Esophagus mucosa (tissue), 1 donor: ENCODE measurements at regions not wholly inside any gene's neighbourhood (a gene's known extent, or its start where the extent isn't known, plus 50 kb on each side); places are given as distances from the start of the nearest gene placed in this dataset.
"Not testable (repeated sequence)": the region's sequence is repeated elsewhere in the genome, so short reads cannot be mapped to it uniquely, and the experiment has no call there.

ENCODE experiments used
- ATAC-seq: fragments of 200-7000 bp; cut with Tn5 transposase; one replicate; pipeline ENCODE4 v1.9.1; 2020
- donor health status: DM: yes; HTN: yes; CAD: no.

DNA sequence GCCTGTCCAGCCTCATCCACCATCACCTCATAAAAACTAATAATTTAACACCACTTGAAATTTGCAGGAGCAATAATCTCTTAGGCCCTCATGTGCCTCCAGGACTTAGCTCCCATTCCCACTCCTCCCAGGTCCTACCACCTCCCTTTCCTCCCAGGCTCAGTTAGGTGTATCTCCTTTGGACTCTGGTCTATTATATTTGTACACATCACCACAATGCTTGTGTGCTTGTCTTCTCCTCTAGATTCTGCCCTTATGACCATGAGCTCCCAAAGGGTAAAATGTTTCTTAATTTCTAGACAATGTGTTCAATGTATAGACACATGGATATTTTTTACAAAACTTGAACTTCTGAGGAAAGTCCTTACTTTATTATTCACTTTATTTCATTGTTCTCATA, 182.0 kb upstream of the ZC3H15 start:
- no peak for ATAC-seq

DNA sequence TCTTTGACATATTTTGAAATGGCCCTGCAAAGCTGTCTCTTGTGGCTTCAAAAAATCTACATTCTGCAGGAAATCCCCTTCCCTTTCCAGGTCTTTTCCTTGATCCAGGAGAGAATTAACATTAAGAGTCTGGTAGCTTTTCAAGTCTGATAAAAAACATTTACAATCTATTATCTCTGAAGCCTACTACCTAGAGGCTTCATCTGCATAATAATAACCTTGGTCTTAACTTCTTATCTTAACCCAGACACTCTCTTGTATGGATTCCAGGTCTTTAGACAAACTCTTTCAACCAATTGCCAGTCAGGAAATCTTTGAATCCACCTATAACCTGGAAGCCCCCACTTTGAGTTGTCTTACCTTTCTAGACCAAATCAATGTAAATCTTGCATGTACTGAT, 179.3 kb upstream of the ZC3H15 start:
- no peak for ATAC-seq

DNA sequence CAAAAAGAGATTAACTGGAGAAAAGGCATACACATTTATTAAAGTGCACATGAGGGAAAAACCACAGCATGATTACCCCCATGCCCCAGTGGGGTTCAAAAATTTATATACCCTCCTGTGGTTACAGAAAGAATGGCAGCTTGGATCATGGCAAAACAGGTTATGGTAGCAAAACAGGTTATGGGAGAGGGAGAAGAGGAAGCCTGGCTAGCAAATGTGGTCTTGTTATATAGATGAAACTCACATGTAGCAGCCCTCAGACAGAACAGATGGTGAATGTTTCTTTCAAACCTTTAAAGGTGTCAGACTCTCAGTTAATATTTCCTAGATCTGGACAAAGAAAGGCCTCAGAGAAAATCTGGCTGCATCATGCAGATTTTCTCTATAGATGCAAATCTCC, 178.2 kb upstream of the ZC3H15 start:
- ATAC-seq: peak; percentile 71

DNA sequence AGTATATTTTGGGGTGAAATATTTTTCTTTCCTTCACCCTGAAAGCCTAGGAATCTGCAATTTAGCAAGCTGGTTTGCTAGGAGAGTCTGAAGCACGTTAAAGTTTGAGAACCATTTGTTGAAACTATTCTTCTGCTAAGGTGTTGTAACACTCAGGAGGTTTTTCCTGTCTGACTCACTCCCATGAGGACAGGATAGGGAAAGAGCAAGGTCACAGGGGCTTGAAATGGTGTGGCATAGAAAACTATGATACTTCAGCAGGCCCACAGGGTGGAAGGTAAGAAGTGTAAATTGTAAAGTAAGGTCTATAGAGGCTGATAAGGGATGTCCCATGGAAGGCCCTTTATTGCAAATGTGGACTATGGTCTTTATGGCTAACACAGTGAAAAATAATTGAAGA, 177.7 kb upstream of the ZC3H15 start:
- peak; percentile 68 for ATAC-seq

DNA sequence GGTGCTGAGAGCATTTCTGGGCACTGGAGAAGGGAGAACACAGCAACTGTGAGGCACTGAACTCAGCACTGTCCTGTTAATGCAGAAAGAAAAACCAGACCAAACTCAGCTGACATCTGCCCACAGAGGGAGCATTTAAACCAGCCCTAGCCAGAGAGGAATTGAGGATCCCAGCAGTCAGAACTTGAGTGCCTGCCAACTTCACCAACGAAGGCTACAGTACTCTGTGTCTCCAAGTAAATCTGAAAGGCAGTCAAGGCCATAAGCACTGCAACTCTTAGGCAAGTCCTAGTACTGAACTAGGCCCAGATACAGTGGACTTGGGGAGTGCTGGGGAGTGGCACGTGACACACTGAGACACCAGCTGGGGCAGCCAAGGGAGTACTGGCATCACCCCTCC, 176.2 kb upstream of the ZC3H15 start:
- peak; percentile 42 for ATAC-seq

DNA sequence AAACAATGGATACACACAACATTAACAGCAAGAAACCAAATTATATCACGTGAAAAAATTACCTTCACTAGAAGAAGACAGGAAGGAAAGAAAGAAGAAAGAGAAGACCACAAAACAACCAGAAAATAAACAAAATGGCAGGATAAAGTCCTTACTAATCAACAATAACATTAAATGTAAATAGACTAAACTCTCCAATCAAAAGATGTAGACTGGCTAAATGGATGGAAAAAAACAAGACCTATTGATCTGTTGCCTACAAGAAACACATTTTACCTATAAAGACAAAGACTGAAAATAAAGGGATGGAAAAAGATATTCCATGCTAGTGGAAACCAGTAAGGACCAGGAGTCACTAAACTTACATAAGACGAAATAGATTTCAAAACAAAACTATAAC, 167.0 kb upstream of the ZC3H15 start:
- ATAC-seq: no peak

DNA sequence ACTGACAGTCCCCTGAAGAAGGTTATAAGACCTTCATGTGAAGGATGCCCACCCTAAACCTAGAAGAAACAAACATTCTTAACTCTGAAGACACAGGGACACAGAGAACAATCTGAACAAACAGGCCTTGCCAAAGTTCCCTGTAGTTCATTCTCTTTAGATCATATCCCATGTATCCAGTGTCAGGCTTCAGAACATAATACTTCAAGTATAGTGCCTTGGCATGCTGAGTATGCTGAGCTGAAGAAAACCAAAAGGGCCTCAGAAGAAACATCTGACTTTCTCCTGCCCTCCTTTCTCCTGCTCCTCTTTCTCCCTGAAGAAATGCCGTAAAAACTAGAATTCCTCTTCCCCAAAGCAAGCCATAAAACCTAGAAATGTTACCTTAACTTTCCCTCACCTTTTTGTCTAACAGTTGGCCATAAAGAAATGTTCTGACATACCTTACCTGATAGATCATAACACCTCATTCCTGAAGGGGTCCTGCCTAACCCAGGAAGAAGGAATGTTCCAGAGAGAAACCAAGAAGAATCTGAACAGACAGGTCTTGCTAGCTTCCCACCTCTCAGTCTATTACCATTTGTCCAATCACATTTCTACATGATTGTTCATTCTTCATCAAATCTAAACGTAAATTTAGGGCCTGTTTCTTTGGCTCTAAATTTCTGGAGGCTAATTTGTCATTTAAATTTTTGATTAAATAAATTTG, 160.1 kb upstream of the ZC3H15 start:
- ATAC-seq: no peak

DNA sequence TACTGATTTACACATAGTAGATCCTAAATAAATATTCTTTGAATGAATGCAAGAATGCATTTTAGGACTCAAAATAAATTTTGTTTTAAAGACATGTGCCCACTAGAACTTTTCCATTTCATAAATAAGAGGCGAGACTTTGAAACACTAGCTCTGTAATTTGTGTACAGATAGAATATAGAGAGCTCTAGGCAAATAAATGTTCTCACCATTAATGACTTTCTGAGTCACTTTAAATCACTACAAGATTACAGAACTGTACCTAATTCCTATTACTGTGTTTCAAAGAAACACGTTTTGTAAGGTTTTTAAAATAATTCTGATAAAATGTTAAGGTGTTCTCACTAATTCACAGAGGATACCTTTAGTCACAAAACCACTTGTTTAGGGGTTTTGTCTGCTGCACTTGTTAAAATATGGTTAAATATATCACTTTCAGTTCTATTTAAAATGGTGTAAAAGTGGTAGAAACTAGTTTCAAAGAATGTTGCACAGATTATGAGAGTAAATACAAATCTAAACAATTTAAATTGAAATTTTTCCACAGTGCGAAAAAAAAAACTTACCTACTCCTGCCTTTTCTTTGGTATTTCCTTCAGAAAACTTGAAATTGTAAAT, 158.7 kb upstream of the ZC3H15 start:
- no peak for ATAC-seq

DNA sequence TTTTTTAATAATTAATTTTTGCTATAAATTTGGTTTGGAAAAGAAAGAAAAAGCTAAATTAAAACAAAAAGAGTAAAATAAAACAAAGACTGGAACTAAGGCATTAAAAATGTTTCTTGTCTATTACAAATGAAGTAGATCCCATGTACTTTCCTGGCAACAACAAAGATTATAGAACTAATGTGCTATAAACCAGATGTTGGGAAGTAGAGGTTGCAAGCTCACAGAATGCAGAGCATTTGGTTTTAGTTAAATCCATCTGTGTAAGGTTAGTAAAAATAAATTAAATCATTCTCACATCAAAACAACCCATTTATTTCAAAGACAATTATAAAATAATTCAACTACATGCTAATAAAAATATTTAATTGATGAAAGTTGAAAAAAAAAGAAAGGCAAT, 157.2 kb upstream of the ZC3H15 start:
- no peak for ATAC-seq

DNA sequence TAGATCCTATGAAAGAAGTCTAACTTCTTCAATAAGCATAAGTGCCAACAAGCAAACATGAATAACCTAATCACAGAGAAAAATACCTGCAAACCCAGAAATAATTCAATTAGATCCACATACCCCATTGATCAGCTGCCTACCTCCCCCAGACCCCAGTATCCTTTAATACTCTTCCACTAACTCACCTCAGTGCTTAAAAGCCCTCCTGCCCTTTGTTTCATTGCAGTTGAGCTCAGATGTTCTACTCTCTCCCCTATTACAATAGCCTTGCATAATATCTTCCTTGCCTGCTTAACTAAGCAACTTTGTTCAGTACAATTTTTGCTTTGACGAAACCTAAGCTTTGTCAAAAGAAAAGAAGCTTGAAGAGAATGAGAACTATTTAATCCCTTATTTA, 156.0 kb upstream of the ZC3H15 start:
- ATAC-seq: no peak

DNA sequence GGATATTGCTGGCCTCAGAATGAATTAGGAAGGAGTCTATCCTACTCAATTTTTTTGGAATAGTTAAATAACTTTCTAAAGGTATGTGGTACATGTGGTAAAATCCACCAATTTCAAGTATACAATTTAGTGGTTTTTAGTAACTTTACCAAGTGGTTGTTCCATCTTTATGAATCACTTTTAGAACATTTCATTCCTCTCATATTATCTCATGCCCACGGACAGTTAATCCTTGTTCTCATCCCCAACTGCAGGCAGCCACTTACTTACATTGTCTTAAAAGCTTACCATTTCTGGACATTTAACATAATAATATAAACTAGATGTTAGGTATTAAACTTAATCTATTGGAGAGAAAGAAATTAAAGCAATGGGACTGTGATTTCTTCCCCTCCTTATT, 146.3 kb upstream of the ZC3H15 start:
- ATAC-seq: no peak

DNA sequence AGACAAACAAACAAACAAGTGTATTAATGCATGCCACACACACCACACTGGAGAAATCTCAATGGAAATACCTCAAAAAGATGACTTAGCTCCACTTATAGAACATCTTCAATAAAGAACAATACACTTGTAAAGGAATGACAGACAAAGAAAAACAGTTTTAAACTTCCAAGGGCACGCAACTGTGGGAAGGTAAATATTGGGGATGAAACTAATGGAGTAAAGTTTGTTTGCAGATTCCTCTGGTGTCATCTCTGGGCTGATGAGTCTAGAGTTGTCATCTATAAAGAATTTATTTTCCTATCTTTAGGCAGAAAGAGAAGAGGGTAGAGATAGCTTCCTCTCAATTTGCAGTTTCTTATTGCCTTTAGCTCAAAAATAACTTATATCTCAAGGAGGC, 144.0 kb upstream of the ZC3H15 start:
- ATAC-seq: no peak

DNA sequence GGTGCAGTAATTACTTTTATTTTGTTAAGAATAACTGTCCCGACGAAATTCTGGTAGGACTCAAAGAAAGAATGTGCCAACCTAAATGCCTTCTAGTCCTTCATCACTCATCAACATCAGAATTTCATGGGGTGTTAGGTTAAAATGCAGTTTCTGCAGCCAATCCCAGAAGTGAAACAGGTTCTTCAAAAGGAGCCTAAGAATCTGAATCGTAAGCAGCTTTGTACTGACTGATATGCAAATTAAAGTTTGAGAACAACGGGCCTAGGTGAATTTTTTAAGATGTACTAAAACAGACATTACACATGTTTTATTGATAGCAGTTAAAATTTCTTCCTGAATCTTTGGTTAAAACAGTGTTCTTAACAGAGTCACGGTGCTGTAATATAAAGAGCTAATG, 140.3 kb upstream of the ZC3H15 start:
- no peak for ATAC-seq

DNA sequence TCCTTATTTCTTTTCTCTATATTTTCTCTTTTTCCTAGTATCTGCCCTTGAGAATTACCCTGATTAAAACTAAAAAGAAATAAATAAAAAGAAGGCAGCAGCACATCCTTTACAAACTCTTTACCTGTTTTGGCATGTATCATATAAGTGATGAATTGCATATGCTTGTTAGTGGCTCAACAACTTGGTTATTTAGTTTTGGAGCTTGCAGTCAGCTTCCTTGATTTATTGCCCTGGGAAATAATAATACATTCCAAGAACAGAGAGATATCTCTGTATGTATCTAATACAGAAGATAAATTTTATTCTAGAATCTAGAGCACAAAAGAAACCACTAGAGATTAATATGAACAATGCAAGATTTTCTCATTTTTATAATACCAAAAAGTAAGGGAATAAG, 139.8 kb upstream of the ZC3H15 start:
- ATAC-seq: no peak

DNA sequence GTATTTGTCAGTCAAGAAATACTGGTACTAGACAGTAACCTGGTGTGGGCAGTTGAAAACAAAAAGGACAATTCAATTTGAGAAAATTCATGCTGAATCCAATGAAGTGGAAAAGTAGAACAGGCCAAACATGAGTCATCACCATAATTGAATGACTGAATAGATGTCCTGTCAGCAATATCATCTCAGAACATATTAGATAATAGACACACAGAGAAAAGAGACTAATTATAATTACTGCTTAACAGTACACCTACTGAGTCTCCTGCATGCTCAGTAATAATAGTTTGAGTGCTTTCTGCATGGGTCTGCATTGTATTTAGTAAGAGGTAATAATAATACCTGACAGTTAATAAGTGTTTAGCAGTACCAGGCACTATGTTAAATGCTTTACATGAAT, 138.6 kb upstream of the ZC3H15 start:
- ATAC-seq: peak; percentile 66

DNA sequence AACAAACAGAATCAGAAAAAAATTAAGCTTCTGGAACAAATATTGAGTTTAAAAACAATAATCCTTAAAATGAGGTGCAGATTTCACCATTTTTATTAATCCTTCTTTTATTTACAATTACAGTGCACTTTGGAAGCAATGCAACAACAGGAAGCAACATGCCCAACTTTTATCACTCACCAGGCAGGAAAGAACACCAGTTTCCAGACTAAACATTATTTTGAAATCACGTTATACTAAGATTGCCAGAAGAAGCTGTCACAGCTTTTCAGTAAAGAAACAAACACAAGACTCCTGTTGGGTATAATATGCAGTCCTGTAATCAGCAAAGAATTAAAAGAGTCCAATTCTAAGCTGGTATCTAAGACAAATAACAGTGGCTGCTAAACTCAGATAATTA, 137.9 kb upstream of the ZC3H15 start:
- ATAC-seq: peak; percentile 57

DNA sequence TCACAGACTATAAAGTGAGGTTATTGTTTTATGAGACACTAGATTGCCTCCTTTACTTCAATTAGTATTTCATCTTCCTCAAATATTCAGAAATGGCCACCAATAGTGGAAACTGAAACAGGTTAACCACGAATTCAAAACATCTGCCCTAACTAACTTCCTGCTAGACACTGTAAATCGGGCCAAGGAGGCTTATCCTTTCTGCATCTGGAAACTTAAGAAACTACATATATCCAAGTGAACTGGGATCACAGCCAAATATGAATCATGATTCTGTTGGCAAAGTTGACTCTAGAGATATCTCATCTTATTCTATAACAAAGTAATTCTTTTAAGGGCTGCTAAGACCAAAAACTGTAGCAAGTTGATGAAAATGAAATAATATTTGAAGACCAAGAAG, 136.6 kb upstream of the ZC3H15 start:
- peak; percentile 79 for ATAC-seq

DNA sequence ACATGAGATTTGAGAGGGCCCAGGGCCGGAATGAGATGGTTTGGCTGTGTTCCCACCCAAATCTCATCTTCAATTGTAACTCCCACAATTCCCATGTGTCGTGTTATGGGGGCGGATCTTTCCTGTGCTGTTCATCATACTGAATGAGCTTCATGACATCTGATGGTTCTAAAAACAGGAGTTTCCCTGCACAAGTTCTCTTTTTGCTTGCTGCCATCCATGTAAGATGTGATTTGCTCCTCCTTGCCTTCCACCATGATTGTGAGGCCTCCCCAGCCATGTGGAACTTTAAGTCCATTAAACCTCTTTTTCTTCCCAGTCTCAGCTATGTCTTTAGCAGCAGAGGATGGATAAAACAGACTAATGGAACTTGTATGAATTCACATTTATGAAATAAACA, 131.9 kb upstream of the ZC3H15 start:
- ATAC-seq: not testable (repeated sequence)

DNA sequence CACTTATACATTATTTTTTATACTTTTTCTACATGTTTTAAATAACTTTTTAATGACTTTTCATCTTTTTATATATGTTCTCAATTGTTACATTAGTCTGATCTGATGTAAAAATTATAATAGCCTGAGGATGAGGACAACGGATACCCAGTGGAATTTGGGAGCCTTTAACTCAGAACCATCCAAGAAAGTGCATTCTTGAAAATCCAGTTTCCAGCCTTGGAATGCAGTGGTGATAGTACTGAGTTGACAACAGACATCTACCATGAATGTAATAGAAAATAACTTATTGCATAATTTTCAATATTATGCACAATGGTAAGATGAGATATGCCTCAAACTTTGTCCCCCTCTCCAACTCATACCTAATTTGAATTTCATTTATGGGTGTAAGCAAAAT, 120.7 kb upstream of the ZC3H15 start:
- ATAC-seq: no peak

DNA sequence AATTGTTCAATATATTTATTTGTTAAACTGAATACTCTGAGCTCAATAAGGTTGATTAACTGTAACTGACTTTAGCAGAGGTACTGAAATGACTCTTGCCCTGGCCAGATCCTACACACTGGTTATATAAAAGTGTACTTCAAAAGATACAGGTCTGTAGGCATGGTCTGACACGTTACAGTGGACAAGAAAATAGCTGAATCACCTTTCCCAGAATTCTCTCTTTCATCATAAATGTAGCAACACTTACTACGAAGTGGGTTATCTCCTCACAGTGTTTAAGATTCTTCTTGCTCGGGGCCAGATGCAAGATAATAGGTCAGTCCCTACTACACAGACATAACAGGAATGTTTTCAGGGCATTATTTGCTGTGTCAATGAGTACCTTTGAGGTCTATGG, 107.0 kb upstream of the ZC3H15 start:
- peak; percentile 29 for ATAC-seq

DNA sequence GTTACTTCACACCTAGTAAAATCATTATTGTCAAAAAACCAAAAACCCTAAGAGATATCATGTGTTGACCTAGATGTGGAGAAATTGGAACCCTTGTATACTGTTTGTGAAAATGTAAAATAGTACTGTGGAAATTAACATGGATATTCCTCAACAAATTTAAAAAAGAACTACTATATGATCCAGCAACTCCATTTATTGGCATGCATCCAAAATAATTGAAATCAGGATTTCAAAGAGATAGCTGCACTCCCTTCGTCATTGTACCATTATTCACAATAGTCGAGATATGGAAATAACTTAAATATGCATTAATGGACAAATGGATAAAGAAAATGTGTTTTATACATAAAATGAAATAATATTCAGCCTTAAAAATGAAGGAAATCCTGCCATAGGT, 105.3 kb upstream of the ZC3H15 start:
- ATAC-seq: no peak

DNA sequence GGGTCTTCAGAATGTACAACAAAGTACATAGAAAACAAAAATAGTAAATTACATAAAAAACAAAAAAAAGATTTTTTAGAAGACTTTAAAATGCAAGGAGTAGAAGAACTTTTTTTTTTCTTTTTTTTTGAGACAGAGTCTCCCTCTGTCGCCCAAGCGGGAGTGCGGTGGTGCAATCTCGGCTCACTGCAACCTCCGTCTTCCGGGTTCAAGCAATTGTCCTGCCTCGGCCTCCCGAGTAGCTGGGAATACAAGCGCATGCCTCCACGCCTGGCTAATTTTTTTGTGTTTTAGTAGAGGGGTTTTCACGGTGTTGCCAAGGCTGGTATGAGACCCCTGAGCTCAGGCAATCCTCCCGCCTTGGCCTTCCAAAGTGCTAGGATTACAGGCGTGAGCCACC, 104.5 kb upstream of the ZC3H15 start:
- ATAC-seq: no peak

DNA sequence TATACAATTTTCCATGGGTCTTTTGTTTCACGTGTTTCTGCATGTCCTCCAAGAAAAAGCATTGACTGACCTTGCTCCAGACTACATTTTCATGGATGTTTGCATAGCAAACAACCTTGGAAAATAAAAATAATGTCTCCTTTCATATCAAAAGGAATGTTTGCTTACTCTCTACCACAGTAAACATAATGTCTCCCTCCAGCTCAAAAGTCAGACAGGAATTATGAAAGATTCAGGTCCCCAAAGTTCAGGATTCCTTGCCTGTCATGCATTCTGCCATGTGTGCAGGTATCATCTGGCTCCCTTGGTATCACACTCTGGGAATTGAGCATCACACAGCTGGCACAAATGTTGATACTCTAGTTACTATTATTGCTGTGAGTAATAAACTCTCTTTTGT, 103.1 kb upstream of the ZC3H15 start:
- no peak for ATAC-seq

DNA sequence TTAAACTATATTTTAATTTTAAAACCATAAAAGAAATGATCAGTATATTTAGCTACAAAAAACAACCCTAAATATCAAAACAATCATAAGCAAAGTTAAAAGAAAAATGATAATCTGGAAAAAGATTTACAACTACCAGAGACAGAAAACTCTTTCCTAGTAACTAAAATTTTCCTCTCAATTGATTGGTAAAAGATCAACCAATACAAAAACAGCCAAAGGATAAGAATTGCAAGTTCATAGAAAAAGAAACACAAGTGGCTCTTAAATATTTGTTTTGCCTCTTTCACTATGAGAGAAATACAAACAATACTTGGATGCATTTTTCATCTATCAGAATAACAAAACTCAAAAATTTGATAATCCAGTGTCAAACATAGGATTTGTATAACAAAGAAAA, 101.8 kb upstream of the ZC3H15 start:
- no peak for ATAC-seq

DNA sequence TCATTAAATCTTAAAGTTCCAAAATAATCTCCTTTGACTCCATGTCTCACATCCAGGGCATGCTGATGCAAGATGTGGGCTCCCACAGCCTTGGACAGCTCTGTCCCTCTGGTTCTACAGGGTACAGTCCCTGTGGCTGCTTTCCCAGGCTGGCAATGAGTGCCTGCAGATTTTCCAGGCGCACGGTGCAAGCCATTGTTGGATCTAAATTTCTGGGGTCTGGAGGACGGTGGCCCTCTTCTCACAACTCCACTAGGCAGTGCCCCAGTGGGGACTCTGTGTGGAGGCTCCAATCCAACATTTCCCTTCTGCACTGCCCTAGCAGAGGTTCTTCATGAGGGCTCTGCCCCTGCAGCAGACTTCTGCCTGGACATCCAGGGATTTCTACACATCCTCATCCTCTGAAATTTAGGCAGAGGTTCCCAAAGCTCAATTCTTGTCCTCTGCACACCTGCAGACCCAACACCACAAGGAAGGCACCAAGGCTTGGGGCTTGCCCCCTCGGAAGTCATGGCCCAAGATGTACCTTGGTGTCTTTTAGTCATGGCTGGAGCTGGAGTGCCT, 100.3 kb upstream of the ZC3H15 start:
- not testable (repeated sequence) for ATAC-seq
